Fibroblast of skin of left biceps (primary cell): ENCODE measurements at regions not wholly inside any gene's neighbourhood (a gene's known extent, or its start where the extent isn't known, plus 50 kb on each side); places are given as distances from the start of the nearest gene placed in this dataset.
"Not testable (repeated sequence)": the region's sequence is repeated elsewhere in the genome, so short reads cannot be mapped to it uniquely, and the experiment has no call there.

Experiments used
- DNase-seq, 2 experiments: peaks; one replicate each; pipeline ENCODE4 v3.0.0-alpha.2; 2013; ENCODE audit warnings: low read depth in 2 of 2

DNA sequence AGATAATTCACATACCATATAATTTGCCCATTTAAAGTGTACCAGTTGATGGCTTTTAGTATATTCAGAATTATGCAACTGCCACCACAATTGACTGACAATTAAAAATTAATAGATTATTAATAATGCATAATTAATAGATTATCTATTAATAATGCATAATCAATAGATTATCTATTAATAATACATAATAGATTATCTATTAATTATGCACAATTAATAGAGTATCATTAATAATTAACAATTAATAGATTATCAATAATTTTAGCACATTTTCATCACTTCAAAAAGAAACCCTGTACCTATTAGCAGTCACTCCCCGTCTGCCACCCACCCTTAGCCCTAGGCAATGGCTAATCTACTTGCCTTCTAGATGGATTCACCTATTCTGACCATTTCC is 108.6 kb upstream of the NR3C2 start:
- DNase-seq, result no peak

DNA sequence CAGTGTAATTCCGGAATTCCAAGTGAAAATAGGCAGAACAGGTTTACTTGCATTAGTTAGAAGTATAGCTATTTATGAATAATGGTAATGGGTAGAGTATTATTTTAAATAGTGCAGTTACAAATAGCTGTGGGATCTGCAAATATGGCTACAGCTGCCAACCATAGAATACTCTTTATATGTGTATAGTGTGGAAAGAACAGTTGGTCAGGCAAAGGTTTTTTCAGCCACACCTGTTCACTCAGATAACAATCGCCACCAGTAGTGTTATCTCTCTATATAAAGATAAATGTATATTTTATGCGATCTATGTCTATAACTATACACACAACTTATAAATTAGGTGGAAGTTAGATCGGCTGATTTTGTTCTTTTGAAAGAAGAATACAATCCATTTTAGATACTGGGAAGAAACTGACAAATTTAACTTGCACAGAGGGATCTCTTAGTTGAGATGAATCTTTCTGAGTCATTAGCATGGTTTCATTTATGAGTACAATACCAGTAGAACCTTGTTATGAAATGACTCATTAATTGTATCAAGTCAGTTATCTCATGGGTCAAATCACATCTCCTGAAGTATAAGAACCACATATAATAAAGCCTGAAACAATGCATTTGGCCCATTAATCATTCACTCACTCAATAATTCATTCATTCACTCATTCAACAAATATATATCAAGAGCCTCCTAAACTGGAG is 100.9 kb upstream of the NR3C2 start:
- no peak for DNase-seq

DNA sequence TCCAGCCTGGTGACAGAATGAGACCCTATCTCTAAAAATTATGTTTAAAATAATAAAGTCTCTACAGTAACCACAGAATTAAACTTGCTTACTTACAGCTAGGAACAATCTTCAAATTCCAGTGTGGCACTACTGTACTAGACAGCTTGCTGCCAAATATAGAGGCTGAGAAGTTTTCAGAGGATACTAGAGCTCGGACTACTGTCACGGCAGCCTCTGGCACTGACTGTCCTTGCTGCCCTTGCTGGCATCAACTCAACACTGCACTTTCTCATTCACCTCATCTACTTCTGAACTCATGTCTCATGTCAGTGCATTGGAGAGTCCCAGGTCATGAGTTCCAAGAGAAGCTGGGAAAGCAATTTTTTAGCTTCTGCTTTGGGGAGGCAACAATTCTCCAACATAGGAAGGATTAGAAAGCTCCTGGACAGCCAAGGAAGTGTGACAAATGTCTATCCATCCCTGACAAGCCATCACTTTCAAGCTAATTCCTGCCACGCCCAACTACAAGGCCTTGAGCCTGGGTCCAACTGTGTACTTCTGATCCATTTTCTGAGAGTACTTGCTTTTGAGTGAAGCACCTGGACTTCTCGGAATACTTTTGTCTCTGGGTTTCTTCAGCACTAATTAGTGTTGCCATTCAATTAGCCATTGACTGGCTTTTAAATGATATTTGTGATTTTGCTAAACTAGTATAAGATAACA is 98.6 kb upstream of the NR3C2 start:
- no peak for DNase-seq

DNA sequence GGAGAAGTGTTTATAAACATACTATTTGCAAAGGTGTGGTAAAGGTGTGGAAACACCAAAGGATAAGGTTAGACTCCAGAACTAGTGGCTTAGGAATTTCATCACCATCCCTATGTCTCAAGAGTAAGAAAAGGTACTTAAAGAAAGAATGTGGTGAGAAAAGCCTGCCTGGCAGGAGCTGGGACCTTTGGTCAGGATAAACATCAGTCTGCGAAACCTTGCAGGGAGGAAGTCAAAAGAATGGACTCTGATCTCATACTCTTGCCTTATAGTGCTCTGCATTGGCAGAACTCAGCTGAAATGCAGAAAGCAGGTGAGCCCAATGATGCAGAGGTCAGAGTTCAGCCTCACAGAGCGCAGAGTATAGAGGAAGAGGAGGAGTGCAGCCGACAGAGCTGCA is 97.2 kb upstream of the NR3C2 start:
- DNase-seq, result no peak

DNA sequence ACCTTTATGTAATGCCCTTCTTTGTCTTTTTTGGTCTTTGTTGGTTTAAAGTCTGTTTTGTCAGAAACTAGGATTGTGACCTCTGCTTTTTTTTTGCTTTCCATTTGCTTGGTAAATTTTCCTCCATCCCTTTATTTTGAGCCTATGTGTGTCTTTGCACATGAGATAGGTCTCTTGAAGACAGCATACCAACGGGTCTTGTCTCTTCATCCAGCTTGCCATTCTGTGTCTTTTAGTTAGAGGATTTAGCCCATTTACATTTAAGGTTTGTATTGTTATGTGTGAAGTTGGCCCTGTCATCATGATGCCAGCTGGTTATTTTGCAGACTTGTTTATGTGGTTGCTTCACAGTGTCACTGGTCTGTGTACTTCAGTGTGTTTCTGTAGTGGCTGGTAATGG is 91.6 kb upstream of the NR3C2 start:
- DNase-seq, result not testable (repeated sequence)

DNA sequence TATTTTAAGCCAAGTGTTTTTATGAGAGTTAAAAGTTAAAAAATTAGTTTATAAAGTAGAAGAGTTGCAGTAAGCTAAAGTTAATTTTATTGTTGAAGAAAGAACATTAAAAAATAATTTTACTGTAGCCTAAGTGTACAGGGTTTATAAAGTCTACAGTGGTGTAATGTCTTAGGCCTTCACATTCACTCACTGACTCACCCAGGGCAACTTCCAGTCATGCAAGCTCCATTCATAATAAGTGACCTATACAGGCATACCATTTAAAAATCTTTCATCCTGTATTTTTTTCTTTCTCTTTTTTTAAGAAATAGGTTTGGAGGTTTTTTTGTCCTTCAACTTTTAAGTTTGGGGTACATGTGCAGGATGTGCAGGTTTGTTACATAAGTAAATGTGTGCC is 87.9 kb upstream of the NR3C2 start:
- DNase-seq, result no peak

DNA sequence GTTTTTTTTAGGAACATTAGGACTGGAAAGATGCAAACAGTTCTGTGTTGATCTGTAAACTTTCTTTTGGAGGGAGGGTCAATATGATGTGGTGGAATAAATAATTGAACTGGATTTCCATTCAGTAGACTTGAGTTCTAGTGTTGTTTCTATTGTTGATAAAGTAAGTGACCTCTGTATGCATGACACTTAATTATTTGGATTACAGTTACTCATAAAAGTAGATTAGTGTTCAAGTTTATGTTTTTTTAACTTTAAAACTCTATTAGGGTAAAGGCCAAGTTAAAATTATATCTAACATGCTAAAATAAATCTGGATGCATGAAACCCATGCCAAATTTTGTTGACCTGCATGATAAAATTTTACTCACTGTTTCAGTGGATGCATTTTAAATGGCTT is 85.4 kb upstream of the NR3C2 start:
- DNase-seq, result no peak

DNA sequence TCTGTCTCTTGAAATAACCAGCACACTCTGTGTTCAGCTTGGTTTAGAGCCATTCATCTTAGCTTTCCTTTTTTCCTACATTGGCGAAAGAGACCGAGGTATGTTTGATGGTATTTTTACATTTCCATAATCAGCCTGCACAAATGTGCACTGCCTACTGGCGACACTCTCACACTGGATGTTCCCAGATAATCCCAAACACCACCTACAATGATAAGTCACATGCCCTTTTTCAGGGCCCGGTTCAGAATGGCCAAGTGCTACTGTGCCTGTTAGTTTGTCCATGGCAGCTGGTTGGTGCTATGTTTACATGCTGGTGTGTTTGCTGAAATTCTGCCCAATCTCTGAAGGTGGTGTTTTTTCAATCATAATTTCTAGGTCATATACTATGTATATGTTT is 80.8 kb upstream of the NR3C2 start:
- no peak for DNase-seq

DNA sequence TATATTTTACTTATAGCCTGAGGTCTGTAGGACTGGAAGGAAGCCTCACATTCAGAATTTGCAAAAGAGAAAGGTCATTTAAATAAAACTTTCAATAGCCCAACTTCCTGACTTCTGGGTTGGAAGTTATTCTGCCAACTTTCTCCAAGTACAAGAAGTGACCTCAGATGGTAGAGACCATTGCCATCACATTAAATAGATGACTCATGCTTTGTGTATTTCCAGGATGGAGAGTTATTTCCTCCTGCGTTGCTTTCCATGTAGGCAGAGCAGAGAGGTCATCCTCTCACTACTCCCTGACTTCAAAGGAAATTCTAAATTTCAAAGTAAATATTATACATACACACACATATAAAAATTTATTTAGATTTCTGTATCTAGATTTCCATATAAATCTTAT is 73.0 kb upstream of the NR3C2 start:
- no peak for DNase-seq

DNA sequence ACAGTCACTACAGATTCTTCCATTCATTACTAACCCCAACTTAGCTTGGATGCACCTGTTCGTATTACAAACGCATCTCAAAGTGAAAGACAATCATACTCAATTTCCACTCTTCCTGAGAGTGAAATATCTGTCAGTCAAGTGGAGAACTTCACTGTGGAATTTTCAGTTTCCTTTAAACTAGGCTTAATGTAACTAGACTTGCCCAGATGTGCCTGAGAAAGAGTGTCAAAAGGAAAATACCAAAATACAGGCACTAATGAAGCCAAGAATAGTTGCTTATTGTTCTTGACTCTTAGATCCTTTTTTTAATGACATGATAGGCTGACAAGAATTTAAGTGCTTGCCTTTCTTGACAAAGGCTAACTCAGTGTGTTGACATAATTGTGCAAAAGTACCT is 72.4 kb upstream of the NR3C2 start:
- no peak for DNase-seq

DNA sequence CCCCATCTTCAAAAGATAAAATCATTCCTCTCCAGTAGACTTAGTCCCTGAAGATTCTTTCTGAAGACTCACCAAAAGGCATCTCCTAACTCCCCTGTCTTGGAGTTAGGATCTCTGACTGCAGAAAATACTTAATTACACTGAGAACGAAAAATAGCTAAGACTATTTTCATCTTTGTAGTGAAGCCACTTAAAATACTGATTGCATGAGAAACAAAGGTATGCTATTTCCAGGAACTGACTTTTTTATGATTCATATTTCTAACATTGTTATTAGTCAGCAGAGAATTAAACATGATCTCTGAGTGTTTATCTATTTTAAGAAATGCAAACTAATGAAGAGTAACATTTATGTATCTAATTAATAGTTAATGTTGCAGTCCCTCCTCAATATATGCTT is 71.8 kb upstream of the NR3C2 start:
- no peak for DNase-seq

DNA sequence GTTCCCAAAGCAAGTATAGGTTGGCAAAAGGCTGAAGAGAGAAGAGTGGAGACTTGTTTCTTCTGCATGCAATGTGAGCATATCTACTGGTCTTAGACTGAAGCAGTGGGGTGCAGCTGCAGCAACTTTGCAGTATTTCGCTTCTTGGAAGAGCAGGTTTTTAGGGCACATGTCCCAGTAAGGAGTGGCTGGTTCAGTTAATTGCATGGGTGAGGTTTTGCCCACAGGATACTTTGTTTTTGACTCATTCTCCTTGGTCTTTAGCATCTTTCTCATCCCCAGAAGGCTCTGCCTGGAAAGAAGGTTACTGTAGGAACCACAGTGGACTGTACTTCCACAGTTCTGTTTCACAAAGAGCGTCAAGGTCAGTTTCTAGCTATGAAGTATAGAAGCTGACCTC is 68.0 kb upstream of the NR3C2 start:
- no peak for DNase-seq

DNA sequence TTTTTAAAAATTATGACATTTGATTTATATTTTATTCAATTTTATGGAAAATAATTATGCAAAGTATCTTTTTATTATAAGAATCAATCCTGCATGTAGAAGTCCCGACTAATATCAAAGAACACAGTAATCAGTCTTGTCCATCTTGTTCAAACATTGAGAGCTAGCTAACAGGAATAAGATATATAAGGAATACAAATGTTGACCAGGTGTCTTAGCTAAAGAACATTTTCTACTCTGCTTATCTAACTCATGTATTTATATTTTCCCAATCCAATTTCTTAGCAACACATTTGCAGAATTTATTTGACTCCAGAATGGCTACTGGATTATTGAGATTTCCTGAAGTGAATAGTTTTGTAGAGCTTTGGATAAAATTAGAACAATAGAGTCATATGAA is 61.5 kb upstream of the NR3C2 start:
- DNase-seq, result no peak

DNA sequence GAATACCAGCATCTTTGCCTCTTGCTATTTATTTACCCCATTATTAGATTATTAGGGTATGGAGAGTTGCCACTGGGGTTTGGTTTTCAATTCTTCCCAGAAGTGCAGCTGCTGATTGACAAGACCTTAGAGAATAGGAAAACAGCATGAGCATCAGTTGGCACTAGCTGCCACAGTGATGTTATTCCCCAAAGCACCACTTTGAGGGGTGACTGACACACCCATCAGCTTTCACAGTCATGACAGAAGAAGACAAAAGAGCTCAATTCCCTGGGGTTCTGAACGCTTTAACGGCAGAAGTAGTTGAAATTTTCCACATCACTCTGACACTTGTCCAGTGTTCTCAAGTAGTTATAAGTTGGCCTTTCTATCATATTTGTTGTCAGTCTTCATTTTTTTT is 55.0 kb upstream of the NR3C2 start:
- DNase-seq, result no peak

DNA sequence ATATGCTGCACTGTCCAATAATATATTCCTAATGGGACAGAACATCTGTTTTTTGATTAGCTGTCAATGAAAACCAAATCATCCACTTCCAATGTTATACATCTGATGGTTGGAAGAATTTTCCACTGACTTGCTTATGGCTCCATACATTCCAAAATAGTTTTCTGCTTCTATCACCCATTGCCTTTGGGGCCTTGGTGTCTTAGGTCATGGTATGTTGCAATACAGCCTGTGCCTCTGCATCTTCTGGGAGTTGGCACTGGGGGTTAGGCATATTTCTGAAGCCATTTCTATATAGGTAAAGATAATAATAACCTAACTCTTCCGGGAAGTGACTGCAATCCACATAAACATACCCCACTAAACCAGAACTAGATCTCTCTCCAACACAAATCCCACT is 53.2 kb upstream of the NR3C2 start:
- DNase-seq, result no peak
